ENCODE measurements at regions not wholly inside any gene's neighbourhood (a gene's known extent, or its start where the extent isn't known, plus 50 kb on each side); places are given as distances from the start of the nearest gene placed in this dataset.
"Not testable (repeated sequence)": the region's sequence is repeated elsewhere in the genome, so short reads cannot be mapped to it uniquely, and the experiment has no call there.

DNA sequence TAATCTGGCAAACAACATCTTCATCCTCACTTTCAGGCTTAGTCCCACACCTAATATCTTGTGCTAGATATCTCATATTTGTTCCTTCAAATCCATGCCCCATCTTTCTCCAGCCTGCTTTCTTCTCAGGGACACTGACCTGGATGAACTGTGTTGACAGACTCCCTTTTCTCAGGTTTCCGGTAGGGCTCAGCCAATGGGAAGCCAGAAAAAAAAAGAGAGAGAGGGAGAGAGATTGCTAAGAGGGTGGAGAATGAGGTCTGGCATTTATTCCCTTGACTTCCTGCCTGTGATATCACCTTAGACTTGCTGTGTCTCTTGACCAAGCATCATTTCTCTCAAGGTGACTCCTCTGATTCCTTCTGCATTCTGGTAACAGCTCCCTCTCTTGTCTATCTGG is 145.6 kb upstream of the ABI3BP start:
- DNase-seq (ENCODE audit: low spot score): no peak

DNA sequence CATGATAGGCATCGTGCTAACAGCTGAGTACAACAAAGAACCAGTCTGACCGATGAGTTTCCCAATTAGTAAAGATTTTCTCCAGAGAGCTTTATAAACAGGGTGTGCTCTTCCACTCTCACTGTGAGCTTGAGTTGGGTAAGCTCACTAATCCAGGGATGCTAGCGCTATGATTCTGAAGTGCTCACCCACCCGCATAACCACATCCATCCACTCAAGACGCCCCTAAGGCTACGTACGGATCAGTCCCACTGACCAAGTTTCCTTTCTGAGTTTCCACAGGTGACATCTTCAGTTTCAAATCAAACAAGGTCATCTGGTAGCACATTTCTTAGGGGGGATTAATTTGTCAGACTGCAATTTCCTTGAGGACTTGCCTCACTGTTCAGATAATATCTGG is 141.1 kb upstream of the ABI3BP start:
- DNase-seq (ENCODE audit: low spot score): no peak

DNA sequence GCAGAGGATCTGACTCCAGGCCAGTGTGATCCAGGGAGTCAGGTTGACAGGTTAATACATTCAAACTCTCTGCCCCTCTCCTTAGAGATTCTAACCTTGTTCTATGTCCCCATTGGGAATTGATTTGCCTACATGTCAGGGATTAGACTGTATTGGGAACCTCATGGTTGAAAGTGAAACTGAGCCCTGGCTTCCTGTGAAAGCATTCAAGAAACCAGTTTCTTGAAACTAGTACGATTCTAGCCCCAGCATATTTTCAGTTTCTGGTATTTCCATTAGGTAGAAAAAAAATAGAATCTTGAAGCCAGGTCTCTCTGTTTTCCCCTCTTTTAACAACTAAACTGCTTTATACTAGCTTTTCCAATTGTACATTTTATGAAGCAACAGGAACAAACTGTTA is 140.4 kb upstream of the ABI3BP start:
- DNase-seq (ENCODE audit: low spot score): no peak

DNA sequence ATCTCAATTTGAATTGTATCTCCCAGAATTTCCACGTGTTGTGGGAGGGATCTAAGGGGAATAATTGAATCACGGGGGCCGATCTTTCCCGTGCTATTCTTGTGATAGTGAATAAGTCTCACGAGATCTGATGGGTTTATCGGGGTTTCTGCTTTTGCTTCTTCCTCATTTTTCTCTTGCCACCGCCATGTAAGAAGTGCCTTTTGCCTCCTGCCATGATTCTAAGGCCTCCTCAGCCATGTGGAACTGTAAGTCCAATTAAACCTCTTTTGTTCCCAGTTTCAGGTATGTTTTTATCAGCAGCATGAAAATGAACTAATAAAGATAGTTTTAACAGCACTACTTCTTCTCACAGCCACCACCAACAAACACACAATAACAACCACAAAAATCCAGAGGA is 140.0 kb upstream of the ABI3BP start:
- DNase-seq (ENCODE audit: low spot score): not testable (repeated sequence)

DNA sequence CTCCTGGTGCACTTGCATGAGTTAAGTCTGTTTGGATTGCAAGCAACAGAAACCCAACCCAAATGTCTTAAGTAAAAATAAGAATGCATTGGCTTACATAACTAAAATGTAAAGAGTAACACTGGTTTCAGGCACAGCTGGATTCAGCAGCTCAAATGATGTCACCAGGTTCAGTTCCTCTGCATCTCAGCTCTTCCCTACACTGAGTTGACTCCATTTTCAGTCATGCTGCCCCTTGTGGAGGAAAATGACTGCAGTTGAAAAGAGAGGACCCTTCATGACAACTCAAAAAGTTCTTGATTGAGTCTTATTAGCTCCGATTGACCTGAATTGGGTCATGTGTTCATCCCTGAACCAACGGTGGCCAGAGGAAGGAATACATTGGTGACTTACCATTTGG is 138.5 kb upstream of the ABI3BP start:
- no peak for DNase-seq (ENCODE audit: low spot score)

DNA sequence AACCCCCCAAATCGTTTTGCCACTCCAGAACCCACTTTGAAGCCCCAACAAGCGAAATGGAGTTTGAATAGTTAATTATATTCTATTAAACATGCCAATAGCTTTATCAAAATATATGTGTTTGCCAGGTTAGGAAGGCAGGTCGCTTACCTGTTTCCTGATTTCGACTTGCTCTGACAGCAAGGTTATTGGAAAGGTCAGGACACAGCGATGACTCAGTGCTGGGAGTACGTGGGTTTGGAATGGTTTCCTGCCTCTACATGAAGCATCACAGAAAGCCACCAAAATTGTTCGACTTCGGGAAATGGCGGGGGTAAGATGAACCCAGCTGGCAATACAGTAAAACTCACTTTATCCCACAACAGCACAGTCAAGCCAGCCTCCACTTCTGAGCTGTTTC is 135.6 kb upstream of the ABI3BP start:
- no peak for DNase-seq (ENCODE audit: low spot score)

DNA sequence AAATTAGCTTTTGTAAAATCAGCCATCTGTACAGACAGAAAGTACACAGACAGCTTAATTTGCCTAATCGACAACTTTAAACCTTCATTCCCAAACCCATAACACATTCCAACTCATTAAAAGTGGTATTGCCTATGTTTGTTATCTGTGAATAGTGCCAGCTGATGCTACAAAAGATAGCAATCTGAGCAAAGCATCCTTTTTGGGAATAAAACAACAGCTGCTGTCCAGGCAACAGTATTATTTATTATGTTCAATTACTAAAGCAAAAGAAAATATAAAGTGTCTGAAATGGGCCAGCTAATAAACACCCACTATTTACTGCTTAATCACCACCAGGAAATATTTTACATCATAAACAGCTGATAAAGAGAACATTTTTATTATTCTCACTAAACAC is 134.8 kb upstream of the ABI3BP start:
- DNase-seq (ENCODE audit: low spot score): no peak

DNA sequence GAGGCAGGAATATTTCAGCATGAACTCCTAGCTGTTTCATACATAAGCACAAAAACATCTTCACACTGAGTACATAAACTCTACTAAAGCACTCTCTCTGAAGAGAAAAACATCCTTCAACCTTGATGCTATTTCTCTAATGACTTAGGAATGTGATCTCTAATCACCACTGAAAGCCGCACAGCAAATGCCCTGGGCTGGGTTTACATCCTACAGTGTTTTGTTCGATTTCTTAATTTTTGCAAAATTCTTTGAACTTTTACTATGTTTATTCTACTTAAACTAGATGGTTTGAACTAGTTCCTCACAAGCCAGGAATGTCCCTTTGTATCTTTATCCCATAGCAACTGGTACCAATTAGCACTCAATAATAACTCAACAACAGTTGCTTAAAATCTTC is 130.9 kb upstream of the ABI3BP start:
- no peak for DNase-seq (ENCODE audit: low spot score)

DNA sequence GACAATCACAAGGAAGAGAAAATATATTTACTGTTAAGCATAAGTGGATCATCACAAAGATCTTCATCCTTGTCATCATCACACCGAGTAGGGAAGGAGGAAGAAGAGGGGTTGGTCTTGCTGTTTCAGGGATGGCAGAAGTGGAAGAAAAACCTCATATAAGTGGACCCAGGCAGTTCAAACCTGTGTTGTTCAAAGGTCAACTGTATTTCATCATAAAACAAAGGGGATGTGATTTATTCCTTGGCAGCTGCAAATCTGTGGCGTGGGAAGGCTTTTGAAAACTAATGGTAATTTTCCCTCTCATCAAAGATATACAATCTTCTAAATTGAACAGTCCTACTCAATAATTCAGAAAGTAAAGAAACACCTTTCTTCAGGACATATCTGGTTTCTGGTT is 129.9 kb upstream of the ABI3BP start:
- DNase-seq (ENCODE audit: low spot score): no peak

DNA sequence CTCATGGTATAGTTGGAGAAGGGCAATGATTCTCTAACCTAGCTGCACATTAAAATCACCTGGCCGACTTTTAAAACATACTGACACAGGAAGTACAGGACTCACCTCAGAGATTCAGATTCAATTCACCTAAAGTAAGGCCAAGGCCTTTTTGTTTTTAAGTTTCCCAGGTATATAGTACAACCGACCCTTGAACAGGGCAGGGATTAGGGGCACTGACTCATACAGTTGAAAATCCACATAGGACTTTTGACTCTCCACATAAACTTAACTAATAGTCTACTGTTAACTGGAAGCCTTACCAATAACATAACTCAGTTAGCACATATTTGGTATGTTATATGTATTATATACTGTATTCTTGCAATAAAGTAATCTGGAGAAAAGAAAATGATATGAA is 129.5 kb upstream of the ABI3BP start:
- no peak for DNase-seq (ENCODE audit: low spot score)

DNA sequence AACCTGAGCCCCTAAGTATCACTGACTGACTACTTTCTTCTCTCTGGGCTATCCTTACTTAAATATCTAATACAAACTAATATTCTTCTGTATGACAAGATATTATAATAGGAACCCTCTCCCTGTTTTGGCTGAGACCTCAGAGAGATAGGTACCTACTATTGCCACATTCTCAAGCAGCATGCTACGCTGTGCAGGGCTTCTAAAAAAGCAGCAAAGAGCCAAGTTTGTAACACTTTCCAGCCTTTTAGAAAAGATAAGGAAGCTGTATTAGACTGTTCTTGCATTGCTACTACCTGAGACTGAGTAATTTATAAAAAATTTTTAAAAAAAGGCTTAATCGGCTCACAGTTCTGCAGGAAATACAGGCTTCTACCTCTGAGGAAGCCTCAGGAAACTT is 126.8 kb upstream of the ABI3BP start:
- DNase-seq (ENCODE audit: low spot score): no peak

DNA sequence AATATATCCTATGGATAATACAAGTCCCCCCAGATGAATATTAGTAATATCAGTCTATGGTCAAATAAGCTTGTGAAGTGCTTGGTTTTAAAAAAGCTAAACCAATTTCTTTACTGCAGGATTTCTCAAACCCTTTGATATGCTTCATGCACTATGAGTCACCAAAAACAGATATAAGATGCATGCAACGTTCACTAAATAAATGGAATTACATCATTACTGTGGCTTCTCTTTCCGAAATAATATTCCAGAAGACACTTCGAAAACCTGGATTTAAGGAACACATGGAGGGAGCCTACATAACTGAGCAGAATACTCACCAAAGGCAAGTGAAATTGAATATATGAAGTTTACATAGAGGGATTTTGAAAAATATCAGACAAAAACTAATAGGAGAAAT is 126.3 kb upstream of the ABI3BP start:
- no peak for DNase-seq (ENCODE audit: low spot score)

DNA sequence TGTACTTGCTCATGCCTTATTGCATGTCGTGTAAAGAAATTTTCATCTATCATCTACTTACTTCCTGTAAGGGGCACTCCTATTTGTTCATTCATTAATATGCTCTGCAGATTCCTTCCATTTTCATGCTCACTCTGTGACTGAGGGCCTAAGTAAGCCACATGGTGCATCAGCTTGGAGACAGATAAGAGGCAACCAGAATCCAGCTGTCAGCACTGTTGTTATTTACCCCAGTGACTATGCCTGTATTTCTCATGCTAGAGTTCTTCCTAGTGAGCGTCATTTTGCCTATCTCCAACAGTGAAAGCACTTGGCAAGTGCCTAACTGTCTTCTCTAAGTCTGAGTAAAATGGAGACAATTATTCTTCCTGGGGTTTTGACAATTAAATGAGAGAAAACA is 124.8 kb upstream of the ABI3BP start:
- DNase-seq (ENCODE audit: low spot score): no peak

DNA sequence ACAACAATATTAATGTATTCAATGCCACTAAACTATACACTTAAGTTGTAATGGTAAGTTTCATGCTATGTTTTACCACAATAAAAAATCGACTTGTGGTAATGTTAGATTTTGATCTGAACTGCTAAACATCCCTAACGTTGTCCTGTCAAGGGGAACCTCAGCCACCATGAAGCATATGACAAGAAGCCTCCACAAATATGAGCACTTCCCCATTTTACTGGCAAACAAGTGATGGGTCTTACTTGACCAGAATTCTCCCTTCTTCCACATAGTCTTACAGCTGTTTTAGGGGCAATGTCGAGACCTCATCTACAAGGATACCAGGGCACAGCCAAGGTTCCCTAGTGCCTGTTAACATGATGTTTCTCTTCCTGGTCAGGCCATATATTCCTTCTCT is 124.2 kb upstream of the ABI3BP start:
- DNase-seq (ENCODE audit: low spot score): no peak

DNA sequence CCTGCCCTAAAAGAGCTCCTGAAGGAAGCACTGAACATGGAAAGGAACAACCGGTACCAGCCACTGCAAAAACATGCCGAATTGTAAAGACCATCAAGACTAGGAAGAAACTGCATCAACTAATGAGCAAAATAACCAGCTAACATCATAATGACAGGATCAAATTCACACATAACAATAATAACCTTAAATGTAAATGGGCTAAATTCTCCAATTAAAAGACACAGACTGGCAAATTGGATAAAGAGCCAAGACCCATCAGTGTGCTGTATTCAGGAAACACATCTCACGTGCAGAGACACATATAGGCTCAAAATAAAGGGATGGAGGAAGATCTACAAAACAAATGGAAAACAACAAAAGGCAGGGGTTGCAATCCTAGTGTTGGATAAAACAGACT is 117.1 kb upstream of the ABI3BP start:
- DNase-seq (ENCODE audit: low spot score): not testable (repeated sequence)

DNA sequence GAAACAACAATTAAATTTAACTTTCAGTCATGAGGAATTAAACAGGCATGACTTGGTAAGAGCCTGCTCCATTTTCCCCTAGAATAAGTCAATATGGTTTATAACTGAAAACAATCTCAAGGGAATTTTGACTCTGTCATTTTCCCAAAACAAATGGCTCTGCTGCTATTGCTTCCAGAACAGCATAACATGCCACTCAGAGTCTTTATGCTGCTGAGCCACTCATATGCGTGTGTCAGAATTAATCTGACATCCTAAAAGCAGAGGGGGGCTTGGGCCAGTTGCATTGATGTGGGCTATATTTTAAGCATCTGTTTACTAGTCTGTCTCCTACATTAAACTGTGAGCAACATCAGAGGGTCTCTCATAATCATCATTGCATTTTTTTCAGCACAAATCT is 111.1 kb upstream of the ABI3BP start:
- no peak for DNase-seq (ENCODE audit: low spot score)

DNA sequence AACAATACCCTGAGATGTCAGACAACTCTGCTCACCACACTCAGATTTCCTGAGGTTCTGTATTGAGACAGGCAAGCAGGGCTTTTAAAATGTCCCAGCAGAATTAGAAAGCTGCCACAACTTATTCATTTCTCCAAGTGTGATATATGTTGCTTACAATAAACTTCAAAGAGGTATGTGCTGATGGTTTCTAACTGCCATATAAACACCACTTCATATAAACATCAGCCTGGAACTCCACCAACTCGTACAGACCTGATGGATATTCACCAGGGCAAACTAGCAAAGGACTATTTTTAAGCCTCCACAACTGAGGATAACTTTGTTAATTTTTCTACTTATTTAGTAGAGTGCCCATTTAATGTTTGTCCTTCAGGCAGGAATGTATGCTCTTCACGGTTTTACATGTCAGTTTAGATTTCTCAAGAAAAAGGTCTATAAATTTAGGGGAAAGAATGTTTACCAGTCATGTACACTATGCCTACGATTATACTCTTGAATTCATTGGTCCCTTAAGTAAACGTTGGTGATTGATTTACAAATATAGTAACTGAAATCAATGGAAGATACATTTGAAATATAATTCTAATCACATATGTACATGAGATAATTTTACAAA is 109.6 kb upstream of the ABI3BP start:
- no peak for DNase-seq (ENCODE audit: low spot score)

DNA sequence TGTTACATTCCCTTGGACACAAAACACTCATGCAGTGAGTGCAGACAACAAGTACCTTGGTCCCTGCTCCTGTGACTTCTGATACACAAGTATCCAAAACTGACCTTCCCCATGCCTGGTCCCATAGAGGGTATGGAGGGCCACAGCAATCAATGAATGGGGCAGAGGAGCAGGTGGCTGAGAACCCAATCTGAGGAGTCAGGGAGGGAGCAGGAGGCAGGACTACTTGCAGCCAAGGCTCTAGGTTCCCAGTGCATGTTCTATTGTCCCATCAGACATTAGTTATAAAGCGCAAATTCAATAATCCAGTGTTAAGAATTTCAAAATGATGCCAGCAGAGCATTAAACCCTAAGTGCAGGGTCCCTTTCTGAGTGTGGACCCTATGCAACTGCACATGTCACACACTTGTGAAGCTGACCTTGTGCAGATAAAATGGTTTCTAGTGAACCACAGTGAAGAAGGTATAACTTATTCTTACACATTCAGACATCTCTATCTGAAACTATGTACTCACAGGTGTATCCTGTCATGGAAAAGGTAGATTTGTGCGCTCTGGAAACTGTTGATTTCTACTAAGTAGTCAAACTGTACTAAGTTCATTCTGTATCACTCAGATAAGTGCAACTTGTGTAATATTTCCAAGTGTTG is 107.3 kb upstream of the ABI3BP start:
- no peak for DNase-seq (ENCODE audit: low spot score)

DNA sequence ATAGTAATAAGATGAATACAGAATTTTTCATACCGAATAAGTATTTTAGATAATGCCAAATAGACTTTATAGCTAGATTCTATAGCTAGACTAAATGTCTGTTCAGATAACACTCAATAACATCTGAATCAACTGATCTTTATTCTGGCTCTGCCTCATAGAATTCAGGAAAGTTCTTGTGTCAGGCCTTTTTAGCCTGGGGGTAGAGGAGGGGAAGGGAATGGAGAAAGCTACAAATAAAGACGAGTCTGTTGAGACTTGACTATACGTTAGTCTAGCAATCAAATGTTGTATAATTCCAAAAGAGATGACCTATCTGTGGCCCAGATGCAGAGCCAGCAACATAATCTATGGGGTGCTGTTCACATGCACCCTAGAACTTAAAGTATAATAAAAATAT is 106.6 kb upstream of the ABI3BP start:
- no peak for DNase-seq (ENCODE audit: low spot score)

DNA sequence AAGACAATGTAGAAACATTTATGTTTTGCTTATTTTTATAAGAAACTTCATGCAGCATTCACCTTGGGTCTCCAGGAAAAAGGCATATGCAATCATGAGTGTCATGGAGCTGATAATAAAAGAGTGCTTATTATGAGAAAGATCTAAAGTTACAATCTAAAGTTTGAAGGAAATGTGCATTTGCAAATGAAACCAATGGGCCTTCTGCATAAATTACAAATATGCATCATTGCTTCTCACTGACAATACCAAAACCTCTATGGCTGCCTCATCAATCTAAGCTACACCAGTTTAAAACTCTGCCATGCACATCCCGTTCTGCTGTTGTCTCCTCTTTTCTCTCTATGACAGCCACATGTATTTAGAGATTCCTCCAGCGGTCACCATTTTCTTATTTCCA is 103.2 kb upstream of the ABI3BP start:
- DNase-seq (ENCODE audit: low spot score): no peak

DNA sequence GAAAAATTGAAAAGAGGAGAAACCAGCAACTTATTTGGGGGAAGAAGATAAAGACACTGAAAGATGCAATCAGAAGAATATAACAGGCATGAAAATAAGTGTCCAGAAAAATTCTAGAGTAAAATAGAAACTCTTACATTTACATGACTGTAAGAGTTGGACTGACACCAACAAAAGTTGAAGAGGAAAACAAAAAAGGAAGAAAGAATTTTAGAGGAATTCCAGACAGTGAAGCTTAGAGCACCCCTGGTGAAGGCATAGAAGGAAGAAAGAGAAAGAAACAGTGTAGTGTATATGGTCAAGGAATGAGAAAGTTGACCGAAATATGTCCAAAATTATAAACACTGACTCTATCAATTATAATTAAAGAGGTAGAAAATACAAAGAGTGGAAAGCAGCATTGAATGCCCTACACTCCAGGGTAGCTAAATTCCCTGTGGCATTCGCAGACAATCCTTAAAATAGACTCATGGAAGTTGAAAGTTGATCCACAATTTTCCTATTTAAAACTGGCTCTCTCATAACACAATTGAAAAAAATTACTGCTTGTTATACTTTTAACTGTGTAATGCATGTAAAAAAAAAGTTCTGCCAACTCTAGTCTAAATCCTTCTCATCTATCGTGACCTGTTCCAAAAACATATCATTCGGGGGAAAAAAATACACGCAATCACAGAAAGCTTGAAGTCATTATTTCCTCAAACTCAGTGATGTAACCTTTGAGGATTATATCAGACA is 102.6 kb upstream of the ABI3BP start:
- no peak for DNase-seq (ENCODE audit: low spot score)

DNA sequence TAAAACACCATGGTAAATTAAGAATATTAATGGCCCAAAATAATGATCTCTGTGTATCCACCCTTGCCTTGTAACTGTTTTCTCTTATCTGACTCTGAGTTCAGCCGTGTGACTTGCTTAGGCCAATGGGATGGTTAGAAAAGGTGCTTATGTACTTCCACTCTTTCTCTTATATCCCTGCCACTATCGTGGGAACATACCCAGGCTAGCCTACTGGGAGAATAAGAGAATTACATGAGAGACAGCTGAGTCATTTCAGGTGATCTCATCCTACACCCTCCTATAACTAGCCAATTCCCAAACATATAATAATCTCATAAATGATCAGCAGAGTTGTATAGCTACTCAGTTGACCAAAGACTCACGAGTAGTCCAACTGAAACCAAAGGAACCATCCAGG is 98.3 kb upstream of the ABI3BP start:
- no peak for DNase-seq (ENCODE audit: low spot score)

DNA sequence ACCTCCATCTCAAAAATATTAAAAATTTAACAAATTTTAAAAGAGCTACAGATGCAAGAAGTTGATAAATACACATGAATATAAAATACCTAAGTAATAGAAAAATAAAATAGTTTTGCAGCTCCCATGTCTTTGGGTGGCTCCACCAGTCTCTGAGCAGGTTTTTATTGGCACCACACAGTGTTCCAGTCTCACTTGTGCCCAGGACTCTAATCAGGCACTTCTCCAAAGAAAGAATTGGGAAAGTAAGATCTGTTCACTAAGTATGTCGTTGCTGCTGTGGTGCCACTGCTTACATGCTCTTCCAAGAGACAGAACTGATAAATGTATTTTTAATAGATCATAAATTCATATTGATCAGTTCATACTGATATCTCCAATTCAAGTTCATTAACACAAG is 92.5 kb upstream of the ABI3BP start:
- no peak for DNase-seq (ENCODE audit: low spot score)

DNA sequence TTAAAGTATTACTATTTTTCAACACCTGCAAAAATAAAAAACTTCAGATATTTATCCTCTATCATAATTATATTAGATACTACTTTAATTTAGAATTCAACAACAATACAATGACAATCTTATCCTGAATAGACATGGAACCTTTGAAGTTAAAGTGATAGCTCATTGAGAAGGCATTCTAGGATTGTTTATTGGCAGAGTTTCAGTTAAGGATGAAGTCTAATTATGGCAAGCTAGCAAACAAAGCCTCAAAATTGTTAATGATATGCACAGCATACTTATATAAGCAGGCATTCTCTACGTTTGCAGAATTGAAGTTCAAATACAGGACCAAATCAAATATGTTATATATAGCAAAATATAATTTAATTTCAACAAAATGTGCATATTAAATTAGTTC is 91.2 kb upstream of the ABI3BP start:
- DNase-seq (ENCODE audit: low spot score): no peak
